ENCODE measurements at regions not wholly inside any gene's neighbourhood (a gene's known extent, or its start where the extent isn't known, plus 50 kb on each side); places are given as distances from the start of the nearest gene placed in this dataset.

DNA sequence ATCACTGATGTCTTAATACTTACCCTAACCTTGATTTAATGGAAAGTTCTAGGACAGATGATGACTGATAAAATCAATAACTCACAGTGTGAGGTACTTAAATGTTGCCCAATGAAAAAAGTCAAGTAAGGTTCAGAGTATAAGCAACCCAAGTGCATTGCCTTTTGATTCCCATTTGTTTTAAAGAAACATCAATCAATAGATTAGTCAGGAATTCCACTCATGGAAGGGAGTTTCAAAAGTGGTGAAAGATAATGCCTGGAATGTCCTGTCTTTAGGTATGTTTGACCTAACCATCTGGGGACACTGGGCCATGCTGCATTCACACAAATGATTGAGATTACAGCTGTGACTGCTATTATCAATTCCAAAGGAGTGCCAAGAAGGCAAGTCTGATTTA, 259.7 kb downstream of the PPARGC1A start:
- POLR2A ChIA-PET (ENCODE audit: unreplicated experiment), result no interaction called here
- H3K18ac ChIP-seq (ENCODE audit: low read depth, low read length), result no peak overlapping the region
- H4K8ac ChIP-seq (ENCODE audit: low read depth in 2 of 2, low read length in 2 of 2), result no peak overlapping the region
- H2BK5ac ChIP-seq (ENCODE audit: low read depth, low read length, poor library complexity, severe bottlenecking), result no peak overlapping the region
- H2AK9ac ChIP-seq (replicated peaks; ENCODE audit: low read depth, low read length, poor library complexity), result no peak overlapping the region
- no peak overlapping the region for H3K4me3 ChIP-seq (ENCODE audit: insufficient read depth, low read depth, low read length)
- H3K9me1 ChIP-seq (ENCODE audit: insufficient read depth, low read length), result no peaks in the 10 kb centered on the region
- no peak overlapping the region for H3K27ac ChIP-seq (ENCODE audit: insufficient read depth, low read length)
- no peak overlapping the region for H3K56ac ChIP-seq (ENCODE audit: extremely low read depth, insufficient read depth, low read length)
- H2AK5ac ChIP-seq (ENCODE audit: low read depth, low read length), result no peak overlapping the region
- H3K4me1 ChIP-seq (ENCODE audit: control insufficient read depth, insufficient read depth, low read length), result no peaks in the 10 kb centered on the region
- no peak overlapping the region for H2BK20ac ChIP-seq (ENCODE audit: low read depth, low read length)
- H3K4ac ChIP-seq (ENCODE audit: low read depth, low read length), result no peak overlapping the region
- no peak overlapping the region for H4K5ac ChIP-seq (ENCODE audit: low read depth, low read length)
- intact Hi-C loops (cut with micrococcal nuclease) (no loop called here), in situ Hi-C loops (cut with MboI; ENCODE audit: low sequenced_read_pairs) (no loop called here), dilution Hi-C loops (cut with HindIII; ENCODE audit: low sequenced_read_pairs, unreplicated experiment) (no loop called here)
- H3K9ac ChIP-seq (ENCODE audit: low read depth, low read length), result no peak overlapping the region
- BruUV-seq (replicated peaks), result no TSS peak
- no peak overlapping the region for H4K91ac ChIP-seq (ENCODE audit: insufficient read depth, low read depth, low read length)
- CTCF ChIA-PET, result no interaction called here
- H3K27me3 ChIP-seq (ENCODE audit: control insufficient read depth, insufficient read depth, low read length), result no peaks in the 10 kb centered on the region
- no peaks in the 10 kb centered on the region for H3K36me3 ChIP-seq (ENCODE audit: control insufficient read depth, insufficient read depth, low read length)
- no peak overlapping the region for H2BK120ac ChIP-seq (ENCODE audit: low read depth, low read length)
- no peaks in the 10 kb centered on the region for H4K20me1 ChIP-seq (ENCODE audit: insufficient read depth, low read length)
- no peak for DNase-seq
- no peak overlapping the region for H3K4me2 ChIP-seq (ENCODE audit: low read depth, low read length)
- no peaks in the 10 kb centered on the region for H3K79me1 ChIP-seq (ENCODE audit: low read depth in 1 of 2, low read length in 2 of 2)
- ATAC-seq (ENCODE audit: low read depth), result no peak
- no peak overlapping the region for H2BK15ac ChIP-seq (ENCODE audit: low read depth, low read length)
- H2AFZ ChIP-seq (replicated peaks; ENCODE audit: low read length, poor library complexity), result no peak overlapping the region
- H3K23ac ChIP-seq (ENCODE audit: low read depth, low read length), result no peak overlapping the region
- no peaks in the 10 kb centered on the region for H3K9me3 ChIP-seq (ENCODE audit: control insufficient read depth, insufficient read depth, low read length)
- TF ChIP-seq RCOR1 (IDR thresholded peaks at IDR 0.05; ENCODE audit: insufficient replicate concordance, low read length), result no peak
- TF ChIP-seq, protein P1, sequence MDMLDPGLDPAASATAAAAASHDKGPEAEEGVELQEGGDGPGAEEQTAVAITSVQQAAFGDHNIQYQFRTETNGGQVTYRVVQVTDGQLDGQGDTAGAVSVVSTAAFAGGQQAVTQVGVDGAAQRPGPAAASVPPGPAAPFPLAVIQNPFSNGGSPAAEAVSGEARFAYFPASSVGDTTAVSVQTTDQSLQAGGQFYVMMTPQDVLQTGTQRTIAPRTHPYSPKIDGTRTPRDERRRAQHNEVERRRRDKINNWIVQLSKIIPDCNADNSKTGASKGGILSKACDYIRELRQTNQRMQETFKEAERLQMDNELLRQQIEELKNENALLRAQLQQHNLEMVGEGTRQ (IDR thresholded peaks at IDR 0.05; ENCODE audit: low read depth, low read length), result no peak
- no peak for TF ChIP-seq BHLHE40 (IDR thresholded peaks at IDR 0.05; ENCODE audit: low read depth, low read length)
- TF ChIP-seq, protein P2, sequence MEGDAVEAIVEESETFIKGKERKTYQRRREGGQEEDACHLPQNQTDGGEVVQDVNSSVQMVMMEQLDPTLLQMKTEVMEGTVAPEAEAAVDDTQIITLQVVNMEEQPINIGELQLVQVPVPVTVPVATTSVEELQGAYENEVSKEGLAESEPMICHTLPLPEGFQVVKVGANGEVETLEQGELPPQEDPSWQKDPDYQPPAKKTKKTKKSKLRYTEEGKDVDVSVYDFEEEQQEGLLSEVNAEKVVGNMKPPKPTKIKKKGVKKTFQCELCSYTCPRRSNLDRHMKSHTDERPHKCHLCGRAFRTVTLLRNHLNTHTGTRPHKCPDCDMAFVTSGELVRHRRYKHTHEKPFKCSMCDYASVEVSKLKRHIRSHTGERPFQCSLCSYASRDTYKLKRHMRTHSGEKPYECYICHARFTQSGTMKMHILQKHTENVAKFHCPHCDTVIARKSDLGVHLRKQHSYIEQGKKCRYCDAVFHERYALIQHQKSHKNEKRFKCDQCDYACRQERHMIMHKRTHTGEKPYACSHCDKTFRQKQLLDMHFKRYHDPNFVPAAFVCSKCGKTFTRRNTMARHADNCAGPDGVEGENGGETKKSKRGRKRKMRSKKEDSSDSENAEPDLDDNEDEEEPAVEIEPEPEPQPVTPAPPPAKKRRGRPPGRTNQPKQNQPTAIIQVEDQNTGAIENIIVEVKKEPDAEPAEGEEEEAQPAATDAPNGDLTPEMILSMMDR (conservative IDR thresholded peaks at IDR 0.05; ENCODE audit: low read depth, low read length), result no peak
- no peak for TF ChIP-seq MAFK (IDR thresholded peaks at IDR 0.05; ENCODE audit: low read depth, low read length)
- no peak for TF ChIP-seq MAZ (IDR thresholded peaks at IDR 0.05; ENCODE audit: borderline replicate concordance, low read depth, low read length)
- no peak for TF ChIP-seq CHD1 (IDR thresholded peaks at IDR 0.05; ENCODE audit: low read depth, low read length)
- H3K14ac ChIP-seq (replicated peaks; ENCODE audit: low read depth, low read length), result no peak overlapping the region
